ENCODE measurements at regions not wholly inside any gene's neighbourhood (a gene's known extent, or its start where the extent isn't known, plus 50 kb on each side); places are given as distances from the start of the nearest gene placed in this dataset.

GRCh38 chr2:14535156-14535555, 97.4 kb upstream of the LRATD1 start:
- no peak for TF ChIP-seq EZH2 (IDR thresholded peaks at IDR 0.05; ENCODE audit: borderline replicate concordance, low read depth, low read length, severe bottlenecking)
- TF ChIP-seq, protein P1, sequence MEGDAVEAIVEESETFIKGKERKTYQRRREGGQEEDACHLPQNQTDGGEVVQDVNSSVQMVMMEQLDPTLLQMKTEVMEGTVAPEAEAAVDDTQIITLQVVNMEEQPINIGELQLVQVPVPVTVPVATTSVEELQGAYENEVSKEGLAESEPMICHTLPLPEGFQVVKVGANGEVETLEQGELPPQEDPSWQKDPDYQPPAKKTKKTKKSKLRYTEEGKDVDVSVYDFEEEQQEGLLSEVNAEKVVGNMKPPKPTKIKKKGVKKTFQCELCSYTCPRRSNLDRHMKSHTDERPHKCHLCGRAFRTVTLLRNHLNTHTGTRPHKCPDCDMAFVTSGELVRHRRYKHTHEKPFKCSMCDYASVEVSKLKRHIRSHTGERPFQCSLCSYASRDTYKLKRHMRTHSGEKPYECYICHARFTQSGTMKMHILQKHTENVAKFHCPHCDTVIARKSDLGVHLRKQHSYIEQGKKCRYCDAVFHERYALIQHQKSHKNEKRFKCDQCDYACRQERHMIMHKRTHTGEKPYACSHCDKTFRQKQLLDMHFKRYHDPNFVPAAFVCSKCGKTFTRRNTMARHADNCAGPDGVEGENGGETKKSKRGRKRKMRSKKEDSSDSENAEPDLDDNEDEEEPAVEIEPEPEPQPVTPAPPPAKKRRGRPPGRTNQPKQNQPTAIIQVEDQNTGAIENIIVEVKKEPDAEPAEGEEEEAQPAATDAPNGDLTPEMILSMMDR (IDR thresholded peaks at IDR 0.05; ENCODE audit: borderline replicate concordance, extremely low read depth, low read length, poor library complexity, severe bottlenecking): no peak
